HepG2 (cell line): ENCODE measurements at regions not wholly inside any gene's neighbourhood (a gene's known extent, or its start where the extent isn't known, plus 50 kb on each side); places are given as distances from the start of the nearest gene placed in this dataset.

Source experiments
- HNF4G ChIP-seq, 2 experiments: sonication (generic) in 1 of 2; formaldehyde crosslinking in 1 of 2; IDR thresholded peaks; 2 replicates each; pipeline versions ENCODE4 v1.4.0 to v1.6.1; 2011 to 2020; ENCODE audit warnings: borderline replicate concordance in 2 of 2, low read depth in 2 of 2, mild to moderate bottlenecking in 2 of 2, low read length in 1 of 2, missing genetic modification reagents in 1 of 2, moderate library complexity in 1 of 2
- MLLT10 ChIP-seq: sonication (generic); formaldehyde crosslinking; IDR thresholded peaks from 2 replicates; pipeline ENCODE4 v1.4.0; 2020; ENCODE audit warnings: missing genetic modification reagents
- PCBP2 ChIP-seq: fragments of 200-400 bp; formaldehyde crosslinking; optimal IDR thresholded peaks from 2 replicates; pipeline ENCODE3; 2018; ENCODE audit warnings: low read length, low read depth; ENCODE audit not compliant: poor library complexity, severe bottlenecking
- POLR2A ChIP-seq, 2 experiments: IDR thresholded peaks; 2 replicates each; pipeline ENCODE4 v1.6.1; 2011; ENCODE audit warnings: low read depth in 2 of 2, low read length in 2 of 2, mild to moderate bottlenecking in 1 of 2, moderate library complexity in 1 of 2; ENCODE audit not compliant: insufficient read depth in 1 of 2

- no peak for TF ChIP-seq POLR2A (IDR thresholded peaks at IDR 0.05; ENCODE audit: insufficient read depth in 1 of 2, low read depth in 2 of 2, low read length in 2 of 2)
- no peak for TF ChIP-seq HNF4G (IDR thresholded peaks at IDR 0.05; ENCODE audit: borderline replicate concordance, low read depth, low read length)
- no peak for TF ChIP-seq HNF4G (CRISPR knock-in tag; IDR thresholded peaks at IDR 0.05; ENCODE audit: borderline replicate concordance, low read depth)
- TF ChIP-seq MLLT10 (CRISPR knock-in tag): no peak
- TF ChIP-seq PCBP2: no peak
Observed at GRCh38 chr9:78112004-78112403, 80.4 kb upstream of the GNAQ start.
